GM10266 (cell line): ENCODE measurements at regions not wholly inside any gene's neighbourhood (a gene's known extent, or its start where the extent isn't known, plus 50 kb on each side); places are given as distances from the start of the nearest gene placed in this dataset.
"Not testable (repeated sequence)": the region's sequence is repeated elsewhere in the genome, so short reads cannot be mapped to it uniquely, and the experiment has no call there.

ENCODE experiments used
- DNase-seq: peaks from one replicate; pipeline ENCODE4 v3.0.0; 2012; ENCODE audit errors: extremely low spot score
- TF ChIP-seq, protein P1 (sequence below): IDR thresholded peaks from 2 replicates; pipeline ENCODE4 v1.5.1; 2012; ENCODE audit warnings: mild to moderate bottlenecking, low read depth; ENCODE audit not compliant: control insufficient read depth, insufficient read depth; ENCODE audit errors: missing control alignments

DNA sequence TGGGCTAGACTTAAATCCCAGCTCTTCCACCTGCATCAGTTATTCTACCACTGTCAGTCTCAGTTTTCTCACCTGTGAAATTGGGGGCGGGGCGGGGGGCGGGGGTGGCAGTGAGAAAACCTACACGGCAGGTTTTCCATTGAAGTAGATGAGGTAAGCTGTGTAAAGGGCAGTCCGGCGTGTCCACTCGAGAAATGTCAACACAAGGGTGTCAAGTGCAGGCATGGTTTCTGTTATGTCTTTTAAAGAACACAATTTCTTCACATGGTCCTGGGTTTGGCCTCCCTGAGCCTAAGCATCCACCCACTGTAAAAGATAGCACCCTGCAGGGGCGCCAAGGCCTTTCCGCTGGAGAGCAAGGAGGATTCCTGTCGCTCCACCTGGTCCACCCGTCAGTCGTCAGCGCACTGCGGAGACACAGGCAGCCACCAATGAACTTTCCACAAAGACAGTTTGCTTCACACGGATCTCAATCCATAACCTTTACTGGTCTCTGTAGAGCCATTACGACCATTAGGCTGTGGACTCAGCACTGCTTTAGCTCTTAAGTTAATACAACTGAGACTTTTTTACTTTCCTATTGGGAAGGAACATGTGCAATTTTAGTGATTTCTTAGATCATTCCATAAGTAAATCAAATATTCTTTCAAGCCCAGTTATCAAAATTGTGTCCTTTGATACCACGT, 99.5 kb upstream of the FOXB1 start:
- TF ChIP-seq, protein P1, sequence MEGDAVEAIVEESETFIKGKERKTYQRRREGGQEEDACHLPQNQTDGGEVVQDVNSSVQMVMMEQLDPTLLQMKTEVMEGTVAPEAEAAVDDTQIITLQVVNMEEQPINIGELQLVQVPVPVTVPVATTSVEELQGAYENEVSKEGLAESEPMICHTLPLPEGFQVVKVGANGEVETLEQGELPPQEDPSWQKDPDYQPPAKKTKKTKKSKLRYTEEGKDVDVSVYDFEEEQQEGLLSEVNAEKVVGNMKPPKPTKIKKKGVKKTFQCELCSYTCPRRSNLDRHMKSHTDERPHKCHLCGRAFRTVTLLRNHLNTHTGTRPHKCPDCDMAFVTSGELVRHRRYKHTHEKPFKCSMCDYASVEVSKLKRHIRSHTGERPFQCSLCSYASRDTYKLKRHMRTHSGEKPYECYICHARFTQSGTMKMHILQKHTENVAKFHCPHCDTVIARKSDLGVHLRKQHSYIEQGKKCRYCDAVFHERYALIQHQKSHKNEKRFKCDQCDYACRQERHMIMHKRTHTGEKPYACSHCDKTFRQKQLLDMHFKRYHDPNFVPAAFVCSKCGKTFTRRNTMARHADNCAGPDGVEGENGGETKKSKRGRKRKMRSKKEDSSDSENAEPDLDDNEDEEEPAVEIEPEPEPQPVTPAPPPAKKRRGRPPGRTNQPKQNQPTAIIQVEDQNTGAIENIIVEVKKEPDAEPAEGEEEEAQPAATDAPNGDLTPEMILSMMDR: no peak
- DNase-seq: no peak

DNA sequence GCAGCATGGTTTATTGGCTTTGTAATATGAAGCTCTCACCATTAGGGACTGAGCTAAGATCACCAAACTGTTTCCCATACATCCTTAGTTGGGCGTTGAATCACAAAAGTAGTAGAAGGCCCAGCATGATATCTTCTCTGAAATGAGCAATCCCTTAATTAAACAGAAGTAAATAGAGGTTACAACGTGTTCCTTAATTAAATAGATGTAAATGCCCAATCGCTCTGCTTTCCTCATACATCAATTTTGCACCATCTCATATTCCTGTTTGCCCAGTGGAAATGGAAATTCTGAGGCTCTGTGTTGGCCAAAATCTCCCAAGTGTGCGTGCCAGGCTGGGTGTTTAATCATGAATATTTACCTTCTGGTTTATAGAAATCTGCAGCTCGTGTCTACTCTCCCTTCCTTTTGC, 107.4 kb upstream of the FOXB1 start:
- TF ChIP-seq, protein P1: no peak
- no peak for DNase-seq

DNA sequence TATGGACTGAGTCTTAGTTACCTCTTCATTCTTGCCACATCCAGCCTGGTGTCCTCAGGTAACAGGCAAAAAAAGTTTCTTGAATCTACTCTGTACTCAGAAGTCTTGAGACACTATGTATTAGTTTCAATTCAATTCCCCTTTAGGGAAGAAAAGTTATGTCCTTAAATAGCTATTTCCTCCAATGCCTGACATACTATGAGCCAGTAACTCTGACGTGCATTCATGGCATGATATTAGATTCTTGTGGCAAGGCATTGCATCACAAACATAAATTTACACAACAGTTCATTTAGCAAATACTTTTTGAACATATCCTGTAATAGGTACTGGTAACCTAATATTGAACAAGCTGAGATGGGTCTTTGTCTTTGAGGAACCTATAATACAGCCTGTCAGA, 109.3 kb upstream of the FOXB1 start:
- TF ChIP-seq, protein P1: no peak
- DNase-seq: no peak

DNA sequence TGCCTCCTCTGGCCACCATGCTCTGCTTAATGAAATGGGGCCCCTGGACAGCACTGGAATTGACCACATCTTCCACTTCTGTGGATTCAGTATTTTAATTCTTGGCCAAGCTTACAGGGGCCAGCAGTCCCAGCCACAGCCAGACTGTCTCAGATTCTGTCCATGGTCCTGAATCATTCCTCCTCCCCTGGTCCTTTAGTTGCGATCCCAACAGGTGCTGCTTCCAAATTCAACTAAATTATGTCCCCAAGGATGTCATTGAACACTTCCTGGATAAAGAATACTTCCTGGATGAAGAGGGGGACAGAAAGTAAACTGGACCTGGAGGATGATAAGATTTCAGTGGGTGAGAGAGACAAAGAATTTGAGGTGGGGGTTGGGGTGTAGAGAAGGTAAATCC, 111.1 kb upstream of the FOXB1 start:
- no peak for DNase-seq
- TF ChIP-seq, protein P1: no peak

GRCh38 chr15:59887870-59888269, 116.2 kb upstream of the FOXB1 start:
- DNase-seq: not testable (repeated sequence)

DNA sequence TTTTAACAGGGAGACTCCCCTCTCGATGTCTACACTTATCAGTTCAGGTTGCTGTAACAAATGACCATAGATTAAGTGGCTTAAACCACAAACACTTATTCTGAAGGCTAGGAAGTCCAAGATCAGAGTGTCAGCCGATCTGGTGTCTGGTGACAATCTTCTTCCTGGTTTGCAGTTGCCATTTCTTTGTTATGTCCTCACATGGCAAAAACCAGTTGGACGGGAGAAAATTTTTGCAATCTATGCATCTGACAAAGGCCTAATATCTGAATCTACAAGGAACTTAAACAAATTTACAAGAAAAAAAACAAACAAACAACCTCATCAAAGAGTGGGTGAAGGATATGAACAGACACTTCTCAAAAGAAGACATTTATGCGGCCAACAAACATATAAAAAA, 116.9 kb upstream of the FOXB1 start:
- DNase-seq: no peak
- TF ChIP-seq, protein P1: no peak

DNA sequence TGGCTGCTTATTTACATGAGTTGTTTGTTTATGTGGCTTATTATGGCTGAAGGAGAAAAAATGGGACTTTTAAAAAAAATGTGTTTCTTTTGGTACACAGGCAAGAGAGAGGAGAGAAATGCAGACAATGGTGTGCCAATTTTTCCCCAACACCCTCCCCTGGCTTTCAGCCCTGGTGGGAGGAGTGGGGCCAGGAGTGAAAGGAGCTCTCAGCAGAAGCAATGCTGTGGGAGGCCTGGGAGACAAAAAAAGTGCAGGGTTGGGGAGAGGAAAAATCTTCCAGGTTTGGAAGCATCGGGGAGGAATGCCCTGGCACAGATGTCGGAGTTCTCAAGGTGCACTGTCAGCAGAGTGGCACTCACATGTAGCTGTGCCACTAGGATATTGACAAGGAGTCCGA, 117.7 kb upstream of the FOXB1 start:
- TF ChIP-seq, protein P1: no peak
- DNase-seq: no peak

- TF ChIP-seq, protein P1: no peak
- no peak for DNase-seq
Observed at GRCh38 chr15:59885832-59886231, 118.3 kb upstream of the FOXB1 start.
